ENCODE measurements at regions not wholly inside any gene's neighbourhood (a gene's known extent, or its start where the extent isn't known, plus 50 kb on each side); places are given as distances from the start of the nearest gene placed in this dataset.

DNA sequence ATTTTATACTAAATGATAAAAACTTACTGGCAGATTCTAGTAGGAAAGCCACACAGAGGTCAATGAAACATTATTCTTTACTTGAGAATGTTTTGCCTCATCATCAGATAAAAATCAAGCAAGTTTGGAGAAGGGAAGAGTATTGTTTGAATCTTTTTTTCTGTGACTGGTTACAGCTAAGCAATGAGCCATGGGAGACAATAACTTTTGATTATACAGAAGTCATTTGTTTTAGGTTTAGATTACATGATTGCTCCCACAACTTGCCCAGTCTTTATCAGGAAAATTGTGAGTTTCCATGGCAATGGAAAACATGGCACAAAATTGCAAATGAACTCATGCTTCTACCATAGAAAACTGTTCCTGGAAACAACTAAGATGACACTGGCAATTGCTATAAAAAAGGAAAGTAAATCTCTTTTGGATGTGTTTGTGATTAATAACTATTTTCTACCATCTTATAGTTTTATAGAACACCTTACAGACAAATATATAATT, 476.8 kb downstream of the MBD2 start:
- DNase-seq, result no peak

DNA sequence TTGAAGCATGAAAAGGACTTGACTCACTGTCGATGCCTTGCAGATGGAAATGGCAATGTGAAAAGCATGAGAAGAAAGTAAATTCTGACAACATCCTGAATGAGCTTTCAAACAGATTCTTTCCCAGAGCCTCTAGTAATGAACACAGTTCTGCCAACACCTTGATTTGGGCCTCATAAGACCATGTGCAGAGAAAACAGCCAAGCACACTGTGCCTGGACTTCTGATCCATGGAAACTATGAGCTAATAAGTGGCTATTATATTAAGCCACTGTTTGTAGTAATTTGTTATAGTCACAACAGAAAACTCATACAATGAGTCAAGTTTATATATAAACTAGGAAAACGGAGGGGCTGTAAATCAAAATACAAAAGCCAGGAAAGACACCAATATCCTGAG, 477.3 kb downstream of the MBD2 start:
- no peak for DNase-seq

DNA sequence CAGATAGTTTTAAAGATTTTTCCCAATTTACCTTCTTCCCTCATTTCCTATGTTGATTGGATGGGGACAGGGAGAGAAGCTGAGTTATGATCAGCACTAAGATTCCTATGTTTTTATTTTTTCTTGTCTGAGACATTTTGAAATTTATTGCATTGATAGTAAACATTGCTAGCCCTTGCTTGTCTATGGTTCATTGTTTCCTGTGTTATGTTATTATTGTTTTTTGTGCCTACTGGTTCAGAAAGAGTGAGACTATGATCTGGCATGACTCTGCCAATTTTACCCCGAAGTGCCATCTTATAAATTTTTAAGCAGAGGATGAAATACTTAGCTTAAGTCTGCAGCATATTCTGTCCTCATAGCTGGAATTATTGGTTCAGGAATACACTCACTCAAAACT, 478.5 kb downstream of the MBD2 start:
- DNase-seq, result no peak

DNA sequence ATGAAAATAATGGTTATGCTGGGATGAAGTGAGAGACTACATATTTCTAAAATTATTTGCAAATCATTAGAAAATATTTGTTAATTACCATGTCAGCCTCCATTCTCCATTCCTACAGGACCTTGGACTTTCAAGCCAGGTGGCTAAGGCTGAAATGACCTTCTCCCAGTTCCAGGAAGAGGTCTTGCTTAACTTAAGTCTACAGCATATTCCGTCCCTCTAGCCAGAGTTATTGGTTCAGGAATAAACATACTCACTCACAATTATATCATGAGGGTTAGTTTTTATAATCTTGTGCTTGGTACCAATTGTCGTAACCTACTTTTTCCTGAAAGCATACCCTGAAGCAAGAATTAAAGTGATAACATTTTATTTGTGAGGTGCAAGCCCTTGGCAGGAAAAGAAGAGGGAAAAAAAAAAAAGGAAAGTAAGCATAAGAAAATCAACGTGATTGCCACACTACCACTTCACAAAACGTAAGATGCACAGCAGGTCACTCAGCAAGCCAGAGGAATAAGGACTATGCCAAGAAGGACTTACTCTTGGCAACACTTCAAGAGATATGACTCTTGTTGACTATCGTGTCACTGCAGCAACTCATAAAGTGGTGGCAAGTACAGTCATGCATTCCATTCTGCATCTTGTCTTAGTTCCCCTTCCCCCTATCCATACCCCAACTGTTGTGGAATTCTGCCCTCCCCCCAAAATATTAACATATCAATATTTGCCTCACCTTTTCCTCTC, 479.1 kb downstream of the MBD2 start:
- DNase-seq, result no peak

DNA sequence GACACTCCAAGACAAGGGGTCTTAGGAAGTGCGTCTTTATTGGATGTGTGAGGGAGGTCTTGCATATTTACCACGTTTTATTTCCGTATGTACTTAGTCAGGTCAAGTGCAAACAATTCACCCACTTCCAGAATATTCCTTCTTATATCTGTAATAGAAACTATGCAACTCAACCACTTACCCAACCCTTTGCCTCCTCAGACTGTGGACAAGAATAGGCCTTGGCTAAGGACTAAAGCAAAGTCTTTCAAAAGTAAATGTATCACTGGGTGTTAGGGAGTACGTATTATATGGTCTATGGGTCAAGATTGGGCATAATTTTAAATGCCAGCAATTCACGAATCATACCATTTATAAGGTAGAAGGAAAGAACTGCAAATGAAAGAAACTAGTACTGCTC, 484.8 kb downstream of the MBD2 start:
- no peak for DNase-seq

DNA sequence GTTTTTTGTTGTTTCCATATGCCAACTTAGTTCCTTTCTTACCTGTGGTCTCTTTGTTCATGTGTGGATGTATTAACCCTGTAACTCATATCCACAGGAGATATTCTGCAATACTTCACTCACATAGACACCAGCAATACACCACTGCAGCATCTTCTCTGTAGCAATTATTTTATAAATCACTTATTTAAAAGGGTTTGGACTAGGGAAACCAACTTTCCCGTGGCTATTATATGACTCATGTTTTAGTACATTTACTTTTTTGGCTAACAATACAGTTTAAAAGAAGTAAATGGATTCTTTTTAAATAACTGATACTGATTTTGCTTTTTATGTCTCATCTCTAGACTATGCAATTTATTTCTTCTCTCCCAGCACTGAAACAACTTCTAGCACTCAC, 488.9 kb downstream of the MBD2 start:
- DNase-seq, result no peak

DNA sequence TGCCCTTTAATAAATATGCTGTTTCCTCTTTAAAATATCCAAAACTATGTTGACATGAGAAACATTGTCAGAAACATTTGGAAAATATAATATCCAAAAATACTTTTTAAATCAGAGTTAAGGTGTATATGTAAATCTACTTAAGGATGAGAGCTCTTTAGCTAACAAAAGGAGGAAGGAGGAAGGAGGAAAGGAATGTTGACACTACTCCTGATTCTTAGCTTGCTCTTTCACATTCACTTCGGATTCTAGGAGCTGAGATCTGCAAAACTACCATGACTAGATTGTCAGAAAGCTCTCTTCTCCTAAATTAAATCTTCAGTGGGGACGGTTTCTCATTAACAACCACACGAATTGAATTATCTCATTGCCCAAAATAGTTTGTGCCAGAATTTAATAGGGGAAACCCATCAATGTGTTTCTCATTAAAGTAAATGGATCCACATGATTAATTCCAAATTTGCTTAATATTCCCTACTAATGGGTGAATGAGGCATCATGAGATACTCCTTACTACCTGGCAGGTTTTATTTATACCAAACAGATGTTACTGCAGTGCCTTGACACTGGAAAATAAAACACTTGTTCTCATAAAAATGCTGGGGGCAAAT, 509.1 kb downstream of the MBD2 start:
- DNase-seq, result no peak

DNA sequence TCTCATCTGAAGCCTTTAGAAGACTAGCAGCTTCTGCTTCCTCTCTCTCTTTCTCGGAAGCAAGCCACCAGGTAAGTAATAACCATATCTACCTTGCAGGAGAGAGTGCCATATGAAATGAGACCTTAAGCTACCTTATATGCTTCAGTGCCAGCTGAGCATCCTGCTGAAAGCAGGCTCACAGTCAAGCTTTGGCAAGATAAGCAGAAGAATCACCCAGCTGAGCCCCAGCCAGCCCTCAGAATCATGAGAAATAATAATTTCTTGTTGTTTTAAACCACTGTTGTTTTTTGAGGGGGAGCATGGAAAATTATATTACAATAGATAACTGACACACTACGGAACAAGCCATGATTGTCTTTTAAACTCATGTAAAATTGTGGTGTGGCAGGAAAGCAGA, 514.4 kb downstream of the MBD2 start:
- no peak for DNase-seq

DNA sequence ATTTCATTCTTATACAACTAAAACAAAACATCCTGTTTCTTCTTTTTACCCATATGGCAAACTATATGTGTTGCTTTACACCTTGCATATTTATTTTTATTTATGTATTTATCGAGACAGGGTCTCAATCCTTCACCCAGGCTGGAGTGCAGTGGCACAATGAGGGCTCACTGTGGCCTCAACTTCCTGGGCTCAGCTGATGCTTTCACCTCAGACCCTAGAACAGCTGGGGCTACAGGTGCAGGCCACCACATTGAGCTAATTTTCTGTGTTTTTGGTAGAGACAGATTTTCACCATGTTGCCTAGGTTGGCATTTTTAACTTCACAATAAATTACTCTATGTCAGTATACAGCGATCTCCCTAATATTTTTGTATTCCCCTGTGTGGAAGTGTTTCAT, 522.0 kb downstream of the MBD2 start:
- no peak for DNase-seq

DNA sequence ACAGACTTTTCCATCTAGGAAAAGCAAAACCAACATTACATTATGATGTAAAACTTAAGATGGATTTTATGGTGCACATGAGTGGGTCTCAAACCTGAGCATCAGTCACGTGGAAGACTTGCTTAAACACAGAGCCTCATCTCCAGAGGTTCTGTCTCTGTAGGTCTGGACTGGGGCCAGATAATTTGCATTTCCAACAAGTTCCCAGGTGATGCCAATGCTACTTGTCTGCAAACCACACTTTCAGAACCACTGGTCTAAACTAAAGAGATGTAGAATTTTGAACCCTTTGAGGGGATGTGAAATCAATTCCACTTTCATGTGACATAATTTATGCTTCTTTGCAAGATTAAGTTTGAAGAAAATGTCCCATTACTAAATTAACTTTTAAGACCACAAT, 522.8 kb downstream of the MBD2 start:
- DNase-seq, result no peak

DNA sequence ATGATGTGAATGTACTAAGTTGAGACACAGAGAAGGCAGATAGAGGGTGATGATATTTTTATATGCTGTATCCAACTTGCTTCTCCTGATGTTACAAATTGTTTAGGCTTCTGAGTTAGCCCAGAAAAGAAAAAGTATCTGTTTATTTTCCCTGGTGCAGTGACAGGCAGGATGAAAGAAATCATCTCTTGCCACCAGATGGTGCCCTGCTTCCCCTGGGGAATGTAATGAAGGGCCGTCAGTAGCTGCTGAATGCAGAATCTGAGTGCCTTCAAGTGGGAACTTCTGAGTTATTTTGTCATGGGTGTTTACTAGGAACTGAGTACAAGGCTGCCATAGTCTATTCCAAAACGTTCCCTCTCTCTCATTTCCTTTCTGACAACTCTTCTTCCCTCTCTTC, 525.6 kb downstream of the MBD2 start:
- no peak for DNase-seq

DNA sequence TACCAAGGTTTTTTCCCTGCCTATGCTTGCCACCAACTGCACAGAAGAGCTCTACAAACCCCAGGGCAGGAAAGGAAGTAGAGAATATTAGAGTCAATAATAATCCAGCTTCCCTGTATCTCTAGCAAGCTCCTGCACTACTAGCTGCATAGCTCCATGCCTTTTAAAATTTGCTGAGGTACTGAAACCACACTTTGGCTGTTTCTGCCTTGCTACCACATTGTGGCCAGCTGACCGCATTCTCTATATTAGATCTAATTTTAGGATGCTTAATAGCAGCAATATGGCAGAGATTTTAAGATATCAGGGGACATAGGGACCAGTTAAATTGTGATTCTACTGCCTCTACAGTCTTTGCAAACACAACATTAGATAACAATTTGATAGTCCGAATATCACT, 534.6 kb downstream of the MBD2 start:
- DNase-seq, result no peak

DNA sequence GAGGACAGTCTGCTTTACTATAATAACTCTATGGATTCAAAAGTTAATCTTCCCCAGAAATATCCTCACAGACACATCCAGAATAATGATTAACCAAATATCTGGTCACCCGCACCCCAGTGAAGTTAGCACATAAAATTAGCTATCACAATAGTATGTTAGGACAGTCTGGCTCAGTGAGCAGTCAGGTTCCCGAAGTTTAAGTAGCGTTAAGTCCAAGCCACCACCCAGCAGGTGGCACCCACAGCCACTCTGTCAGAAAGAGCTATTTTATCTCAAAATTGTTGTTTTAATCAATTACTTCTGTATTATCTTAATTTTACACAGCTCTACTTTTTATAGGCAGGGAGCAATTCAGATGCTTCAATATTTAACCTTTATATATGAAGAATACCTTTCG, 537.5 kb downstream of the MBD2 start:
- DNase-seq, result no peak

DNA sequence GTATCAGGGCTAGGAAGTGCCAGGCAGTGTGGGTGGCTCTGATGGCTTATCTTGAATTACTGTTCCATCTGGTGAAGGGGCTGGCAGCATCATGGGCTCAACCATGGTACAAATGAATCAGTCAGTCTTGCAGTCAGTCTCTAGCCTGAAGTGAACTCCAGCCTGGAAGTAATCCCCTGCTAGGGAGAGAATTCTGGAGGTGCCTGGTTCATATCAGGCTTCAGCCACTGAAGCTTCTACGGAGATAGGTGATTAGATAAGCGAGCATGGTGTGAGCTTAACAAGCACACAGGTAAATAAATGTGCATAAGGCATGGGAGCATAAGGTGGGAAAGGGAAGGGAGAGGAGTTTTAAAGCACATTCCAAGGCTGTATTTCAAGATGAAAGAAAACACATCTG, 541.7 kb downstream of the MBD2 start:
- DNase-seq, result no peak

DNA sequence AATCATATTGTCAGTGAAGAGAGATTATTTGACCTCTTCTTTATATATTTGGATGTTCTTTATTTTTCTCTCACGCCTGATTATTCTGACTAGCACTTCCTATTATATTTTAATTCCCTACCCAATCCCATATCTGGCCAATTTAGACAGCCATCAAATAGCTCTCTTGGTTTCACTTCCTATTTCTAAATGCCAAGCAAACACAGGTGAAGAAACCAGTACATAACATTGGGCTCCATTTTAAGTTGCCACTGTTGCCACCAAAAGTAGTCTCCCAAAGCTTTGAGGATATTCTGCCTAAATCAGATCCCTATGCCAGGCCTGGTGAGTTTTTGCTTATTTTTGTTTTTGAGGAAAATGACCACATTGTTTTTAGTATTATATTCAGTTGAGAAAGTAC, 547.0 kb downstream of the MBD2 start:
- DNase-seq, result no peak

DNA sequence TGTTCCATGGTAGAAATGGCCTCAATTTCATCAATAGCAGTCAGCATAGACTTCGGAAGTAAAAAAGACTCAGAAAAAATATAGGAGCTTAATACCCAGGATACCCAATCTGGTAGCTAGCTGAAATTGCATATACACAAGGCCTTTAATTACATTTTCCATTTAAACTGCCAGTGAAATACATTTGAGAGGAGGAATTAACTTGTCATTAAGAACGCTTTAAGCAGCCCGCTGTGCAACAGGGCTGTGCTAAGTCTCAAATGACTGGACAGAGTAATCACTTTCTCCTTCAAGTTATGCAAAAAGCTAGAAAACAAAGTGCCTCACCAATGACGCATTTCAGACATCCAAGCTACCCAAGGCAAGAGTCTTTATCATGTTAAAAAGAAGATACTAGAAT, 558.8 kb downstream of the MBD2 start:
- DNase-seq, result no peak

DNA sequence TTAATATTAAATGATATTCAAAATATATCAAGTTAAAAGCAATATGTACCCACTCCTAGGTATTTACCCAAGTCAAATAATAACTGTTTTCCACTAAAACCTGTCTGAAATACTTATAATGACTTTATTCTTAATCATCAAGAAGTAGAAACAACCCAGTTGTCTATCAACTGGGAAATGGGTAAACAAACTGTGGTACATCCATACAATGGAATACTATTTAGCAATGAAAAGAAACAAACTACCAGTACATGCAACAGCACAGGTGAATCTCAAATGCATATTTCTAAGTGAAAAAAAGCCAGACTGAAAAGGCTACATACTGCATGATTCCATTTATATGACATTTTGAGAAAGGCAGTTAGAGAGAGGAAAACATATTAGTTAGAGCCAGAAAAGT, 559.9 kb downstream of the MBD2 start:
- DNase-seq, result no peak

DNA sequence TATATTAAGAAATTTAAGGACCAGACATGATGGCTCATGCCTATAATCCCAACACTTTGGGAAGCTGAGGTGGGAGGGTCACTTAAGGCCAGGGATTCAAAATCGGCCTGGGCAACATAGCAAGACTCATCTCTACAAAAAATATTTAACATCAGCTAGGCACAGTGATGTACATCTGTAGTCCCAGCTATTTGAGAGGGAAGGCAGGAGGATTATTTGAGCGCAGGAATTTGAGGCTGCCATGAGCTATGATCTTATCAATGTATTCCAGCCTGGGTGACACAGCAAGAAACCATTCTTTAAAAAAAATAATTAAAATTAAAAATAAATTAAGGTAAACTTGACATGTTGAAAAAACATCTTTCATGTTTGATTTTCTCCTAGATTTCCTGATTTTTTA, 564.2 kb downstream of the MBD2 start:
- no peak for DNase-seq

DNA sequence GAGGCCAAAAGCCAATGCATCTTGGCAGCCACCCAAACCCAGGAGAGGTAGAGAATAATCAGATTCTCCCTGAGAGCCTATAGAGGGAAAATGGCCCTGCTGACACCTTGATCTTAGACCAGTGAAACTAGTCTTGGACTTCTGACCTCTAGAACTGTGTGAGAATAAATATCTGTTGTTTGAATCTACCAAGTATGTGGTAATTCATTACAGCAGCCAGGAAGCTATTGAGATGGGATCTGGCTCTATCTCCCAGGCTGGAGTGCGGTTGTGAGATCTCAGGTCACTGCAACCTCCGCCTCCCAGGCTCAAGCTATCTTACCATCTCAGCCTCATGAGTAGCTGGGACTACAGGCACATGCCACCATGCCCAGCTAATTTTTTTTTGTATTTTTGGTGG, 567.2 kb downstream of the MBD2 start:
- no peak for DNase-seq

DNA sequence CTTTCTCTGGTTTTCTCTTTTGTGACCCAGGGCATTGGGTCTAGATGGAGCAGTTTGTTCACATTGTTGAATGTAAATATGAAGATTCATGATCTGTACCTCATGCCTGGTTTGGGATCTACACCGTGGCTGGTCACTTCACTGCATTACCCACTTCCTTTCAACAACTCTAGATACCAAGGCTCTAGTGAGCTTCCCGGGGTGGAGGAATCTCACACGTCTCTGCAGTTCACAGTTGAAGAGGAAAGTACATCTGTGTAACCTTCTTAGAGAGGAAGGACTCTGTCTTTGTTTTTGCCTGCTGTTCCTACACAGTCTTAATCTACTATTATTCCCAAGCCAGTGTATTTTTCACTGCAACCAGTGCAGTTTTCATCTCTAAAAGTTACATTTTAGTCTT, 574.8 kb downstream of the MBD2 start:
- no peak for DNase-seq

DNA sequence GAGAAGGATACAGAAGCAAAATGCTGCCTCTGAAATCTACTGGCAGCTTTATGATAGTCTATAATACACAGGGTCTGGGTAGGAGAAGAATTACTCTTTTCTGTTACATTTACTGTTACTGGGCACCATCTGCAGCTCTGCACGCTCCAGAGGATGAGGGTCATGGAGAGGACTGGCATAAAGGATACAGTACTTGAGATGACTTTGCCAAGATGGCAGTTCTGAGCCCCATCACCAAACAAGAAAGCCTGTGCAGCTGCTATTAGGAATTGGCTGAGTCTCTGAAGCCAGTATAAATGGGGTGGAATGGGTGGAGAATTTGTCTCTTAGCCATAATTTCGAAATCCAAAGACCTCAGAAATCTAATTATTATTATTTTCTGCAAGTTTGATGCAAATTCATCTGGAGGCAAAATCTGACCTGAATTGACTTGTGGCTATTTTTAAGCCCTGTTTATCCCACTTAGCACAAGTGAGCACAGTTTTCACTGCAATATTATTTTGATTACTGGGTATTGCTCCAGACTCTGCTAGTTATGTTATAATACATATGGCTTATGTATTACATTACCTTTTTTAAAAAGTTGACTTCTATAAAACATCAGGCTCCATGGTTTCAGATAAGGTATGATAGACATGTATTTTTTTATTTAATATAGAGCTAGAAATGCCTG, 579.5 kb downstream of the MBD2 start:
- DNase-seq, result no peak

DNA sequence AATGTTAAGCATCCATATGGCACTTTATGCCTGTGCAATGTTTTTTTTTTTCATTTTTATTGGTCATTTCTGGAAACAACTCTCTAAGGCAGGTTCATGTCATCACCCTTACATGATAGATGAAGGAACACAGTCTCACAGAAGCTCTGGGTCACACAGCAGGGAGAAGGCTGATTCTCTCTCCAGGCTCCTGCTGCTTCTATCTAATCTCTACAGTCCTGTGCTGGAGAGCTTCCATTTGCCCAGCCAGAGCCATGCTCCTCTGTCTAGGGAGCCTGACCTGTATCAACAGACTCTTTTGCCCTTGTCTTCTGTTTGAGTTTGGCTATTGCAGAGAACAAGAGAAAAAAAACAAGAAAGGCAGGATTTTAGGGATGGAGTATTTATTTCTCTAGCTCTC, 584.8 kb downstream of the MBD2 start:
- no peak for DNase-seq

DNA sequence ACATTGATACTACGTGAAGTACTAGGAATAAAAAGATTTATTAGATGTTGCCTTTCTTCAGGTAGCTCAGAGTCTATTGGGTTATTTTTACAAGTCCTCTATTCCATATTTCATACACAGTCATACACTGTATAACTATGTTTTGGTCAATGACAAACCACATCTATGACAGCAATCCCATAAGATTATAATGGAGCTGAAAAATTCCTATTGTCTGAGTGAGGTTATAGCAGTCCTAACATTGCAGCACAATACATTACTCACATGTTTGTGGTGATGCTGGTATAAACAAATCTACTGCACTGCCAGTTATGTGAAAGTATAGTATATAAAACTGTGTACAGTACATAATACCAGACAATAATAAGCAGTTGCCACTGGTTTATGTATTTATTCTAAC, 595.1 kb downstream of the MBD2 start:
- no peak for DNase-seq

DNA sequence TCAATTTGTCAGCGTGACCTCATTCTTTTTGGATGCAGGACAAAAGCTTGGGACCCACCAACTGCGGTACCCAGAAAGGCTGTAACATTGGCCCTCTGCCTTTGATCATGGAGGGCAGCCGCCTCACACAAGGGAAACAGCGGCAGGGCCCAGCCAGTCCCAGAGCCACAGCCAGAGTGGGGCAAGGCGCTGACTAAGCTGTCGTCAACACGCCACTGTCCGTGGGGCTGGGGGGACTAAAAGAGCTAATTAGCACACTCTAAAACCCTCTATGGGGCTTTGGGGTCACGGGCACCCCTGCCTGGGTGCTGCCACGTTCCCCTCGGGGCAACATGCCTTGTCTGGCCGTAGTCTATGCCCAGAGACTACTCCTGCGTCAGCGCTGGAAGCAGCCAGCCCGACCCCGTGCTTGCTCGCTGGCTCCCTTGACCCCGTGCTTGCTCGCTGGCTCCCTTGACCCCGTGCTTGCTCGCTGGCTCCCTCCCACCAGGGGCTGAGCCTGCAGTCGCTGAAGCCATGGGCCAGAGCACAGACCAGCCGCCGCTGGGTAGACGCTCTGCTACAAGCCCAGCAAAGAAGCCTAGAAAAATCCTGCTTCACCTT, 598.4 kb downstream of the MBD2 start:
- no peak for DNase-seq

All from activated CD4-positive, alpha-beta T cell treated with anti-CD3 and anti-CD28 coated beads, Interleukin-2, amount 50 U/mL, for 48 hours (primary cell).